Common myeloid progenitor, CD34-positive (primary cell): ENCODE measurements at regions not wholly inside any gene's neighbourhood (a gene's known extent, or its start where the extent isn't known, plus 50 kb on each side); places are given as distances from the start of the nearest gene placed in this dataset.

Experiments
- CTCF ChIA-PET: fragments of 350-600 bp; sonication (Branson Sonifier 250); formaldehyde crosslinking; loops from one replicate; lab custom pipeline; 2021; ENCODE audit warnings: antibody characterized with exemption; lab: Charles Lee
- POLR2A ChIA-PET: fragments of 350-600 bp; sonication (Branson Sonifier 250); formaldehyde crosslinking; loops from one replicate; lab custom pipeline; 2021; ENCODE audit warnings: antibody characterized with exemption; lab: Charles Lee
- DNase-seq, 3 donors: peaks; one replicate each; pipeline versions ENCODE4 v3.0.0 to v3.0.0-alpha.2; 2013
- H3K27ac ChIP-seq, 2 experiments: 1 replicate in 1 of 2; 2 replicates in 1 of 2; pipeline ENCODE4 v1.7.0; 2013; ENCODE audit warnings: inconsistent platforms in 2 of 2, low read length in 2 of 2, mild to moderate bottlenecking in 2 of 2, low read depth in 1 of 2, moderate library complexity in 1 of 2; ENCODE audit not compliant: severe bottlenecking in 2 of 2, insufficient read depth in 1 of 2, poor library complexity in 1 of 2
- H3K27me3 ChIP-seq, 5 experiments: replicated peaks in 2 of 5; 1 replicate in 3 of 5; 2 replicates in 2 of 5; pipeline versions ENCODE4 v1.6.1 to v1.7.0; 2013; ENCODE audit warnings: low read length in 4 of 5, mild to moderate bottlenecking in 2 of 5, moderate library complexity in 2 of 5, inconsistent platforms in 1 of 5; ENCODE audit not compliant: insufficient read depth in 5 of 5, control insufficient read depth in 4 of 5
- H3K36me3 ChIP-seq, 4 experiments: 1 replicate in 2 of 4; 2 replicates in 2 of 4; pipeline versions ENCODE4 v1.6.1 to v1.7.0; 2013; ENCODE audit warnings: low read length in 3 of 4, control low read depth in 1 of 4, mild to moderate bottlenecking in 1 of 4; ENCODE audit not compliant: control insufficient read depth in 4 of 4, insufficient read depth in 4 of 4
- H3K4me1 ChIP-seq, 4 experiments: 1 replicate in 3 of 4; 2 replicates in 1 of 4; pipeline versions ENCODE4 v1.6.1 to v1.7.1; 2013; ENCODE audit warnings: low read length in 3 of 4, mild to moderate bottlenecking in 3 of 4, control low read depth in 1 of 4, inconsistent platforms in 1 of 4, moderate library complexity in 1 of 4; ENCODE audit not compliant: control insufficient read depth in 4 of 4, insufficient read depth in 4 of 4; ENCODE audit errors: control extremely low read depth in 1 of 4
- H3K4me3 ChIP-seq, 7 experiments: 1 replicate in 4 of 7; 2 replicates in 3 of 7; pipeline versions ENCODE4 v1.5.1 to v1.7.0; 2013; ENCODE audit warnings: mild to moderate bottlenecking in 7 of 7, low read length in 6 of 7, moderate library complexity in 6 of 7, inconsistent platforms in 2 of 7, low read depth in 2 of 7, control low read depth in 1 of 7; ENCODE audit not compliant: insufficient read depth in 4 of 7, control insufficient read depth in 1 of 7; ENCODE audit errors: extremely low read depth in 1 of 7
- H3K9me3 ChIP-seq, 5 experiments: 1 replicate in 4 of 5; 2 replicates in 1 of 5; pipeline versions ENCODE4 v1.6.1 to v1.7.1; 2013; ENCODE audit warnings: low read length in 4 of 5, mild to moderate bottlenecking in 2 of 5, inconsistent platforms in 1 of 5, low read depth in 1 of 5, moderate library complexity in 1 of 5; ENCODE audit not compliant: control insufficient read depth in 4 of 5, insufficient read depth in 2 of 5; ENCODE audit errors: control extremely low read depth in 1 of 5
- WGBS: methylation state at CpG from one replicate; pipeline ENCODE4 v1.1.5; 2013; ENCODE audit not compliant: insufficient coverage; 5-methylcytosine and 5-hydroxymethylcytosine counted together

DNA sequence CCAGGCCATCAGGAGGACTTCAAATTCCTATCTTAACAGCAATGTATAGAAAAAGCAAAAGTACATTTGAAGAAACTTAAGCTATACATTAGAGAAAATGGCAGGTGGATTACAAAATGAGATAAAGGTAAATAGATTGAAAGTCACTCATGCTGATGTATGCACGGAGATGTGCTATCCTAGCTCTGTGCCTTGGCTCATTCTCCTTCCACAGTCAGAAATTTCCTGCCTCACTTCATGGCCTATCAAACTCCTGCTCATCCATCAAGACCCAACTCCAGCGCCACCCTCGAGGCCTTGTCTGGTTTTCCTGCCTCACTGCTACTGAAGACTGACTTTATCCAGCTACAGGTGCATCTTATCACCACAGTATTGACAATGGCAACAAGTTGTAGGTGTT is 72.9 kb downstream of the NSMCE3 start:
- ChIA-PET CTCF (no interaction called here), POLR2A (no interaction called here)
- Histone ChIP-seq H3K4me3 (no peak overlapping the region), H3K36me3 (no peaks in the 10 kb centered on the region), H3K27me3 (peaks cover 2 to 20% (median 4%) of the 10 kb centered on the region in 5 experiments), H3K9me3 (peaks cover 0 to 2% (median 0%) of the 10 kb centered on the region in 5 experiments), H3K27ac (no peak overlapping the region), H3K4me1 (no peaks in the 10 kb centered on the region)
- WGBS = 80% methylated on average over 1 of the region's 3 CpGs
- DNase-seq = no peak

DNA sequence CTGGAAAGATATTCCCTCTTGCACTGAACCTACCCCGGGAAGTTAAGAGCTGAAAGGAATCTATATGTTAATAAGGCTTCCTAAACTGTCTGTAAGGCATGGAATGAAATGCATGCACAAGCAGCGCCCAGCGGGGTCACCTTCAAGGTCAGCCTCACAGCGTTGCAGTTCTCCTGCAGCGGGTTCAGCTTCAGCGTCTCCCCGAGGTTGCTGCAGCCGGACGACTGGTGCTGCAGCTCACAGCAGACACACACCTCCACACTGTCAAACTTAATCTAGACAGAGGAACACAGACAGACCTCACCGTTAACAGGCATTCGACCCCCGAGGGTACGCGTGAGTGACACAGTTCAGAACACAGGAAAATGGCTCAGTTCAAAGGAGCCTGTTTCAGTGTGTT is 73.3 kb downstream of the NSMCE3 start:
- Histone ChIP-seq H3K4me1 (no peaks in the 10 kb centered on the region), H3K27ac (no peak overlapping the region), H3K4me3 (no peak overlapping the region), H3K27me3 (peaks cover 1 to 20% (median 4%) of the 10 kb centered on the region in 5 experiments), H3K9me3 (peaks cover 0 to 2% (median 0%) of the 10 kb centered on the region in 5 experiments), H3K36me3 (no peaks in the 10 kb centered on the region)
- no peak for DNase-seq
- ChIA-PET CTCF (no interaction called here), POLR2A (no interaction called here)
- 83% methylated on average over 4 of the region's 14 CpGs for WGBS

DNA sequence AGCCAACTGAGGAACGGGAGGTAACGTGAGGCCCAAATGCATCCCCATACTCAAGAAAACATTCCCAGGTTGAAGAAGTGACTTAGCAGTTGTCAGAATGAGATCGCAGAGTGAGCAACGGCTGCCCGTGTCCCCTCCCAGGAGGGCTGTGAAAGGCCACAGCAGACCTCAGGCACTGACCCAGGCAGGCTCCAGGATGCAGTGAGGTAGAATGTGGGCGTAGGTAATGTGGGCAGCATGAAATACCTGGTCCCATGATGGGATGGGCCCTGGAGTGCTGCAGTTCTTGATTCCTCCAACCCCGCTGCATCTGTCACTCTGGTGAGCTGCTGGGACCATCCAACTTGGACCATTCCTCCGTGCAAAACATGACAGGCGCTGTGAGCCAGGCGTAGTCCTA is 74.8 kb downstream of the NSMCE3 start:
- Histone ChIP-seq H3K4me3 (no peak overlapping the region), H3K9me3 (no peaks in the 10 kb centered on the region), H3K27me3 (peaks cover 2 to 27% (median 7%) of the 10 kb centered on the region in 5 experiments), H3K27ac (no peak overlapping the region), H3K36me3 (no peaks in the 10 kb centered on the region), H3K4me1 (no peaks in the 10 kb centered on the region)
- DNase-seq = no peak
- POLR2A ChIA-PET = no interaction called here
- CTCF ChIA-PET = no interaction called here
- 93% methylated on average over 8 of the region's 10 CpGs for WGBS

DNA sequence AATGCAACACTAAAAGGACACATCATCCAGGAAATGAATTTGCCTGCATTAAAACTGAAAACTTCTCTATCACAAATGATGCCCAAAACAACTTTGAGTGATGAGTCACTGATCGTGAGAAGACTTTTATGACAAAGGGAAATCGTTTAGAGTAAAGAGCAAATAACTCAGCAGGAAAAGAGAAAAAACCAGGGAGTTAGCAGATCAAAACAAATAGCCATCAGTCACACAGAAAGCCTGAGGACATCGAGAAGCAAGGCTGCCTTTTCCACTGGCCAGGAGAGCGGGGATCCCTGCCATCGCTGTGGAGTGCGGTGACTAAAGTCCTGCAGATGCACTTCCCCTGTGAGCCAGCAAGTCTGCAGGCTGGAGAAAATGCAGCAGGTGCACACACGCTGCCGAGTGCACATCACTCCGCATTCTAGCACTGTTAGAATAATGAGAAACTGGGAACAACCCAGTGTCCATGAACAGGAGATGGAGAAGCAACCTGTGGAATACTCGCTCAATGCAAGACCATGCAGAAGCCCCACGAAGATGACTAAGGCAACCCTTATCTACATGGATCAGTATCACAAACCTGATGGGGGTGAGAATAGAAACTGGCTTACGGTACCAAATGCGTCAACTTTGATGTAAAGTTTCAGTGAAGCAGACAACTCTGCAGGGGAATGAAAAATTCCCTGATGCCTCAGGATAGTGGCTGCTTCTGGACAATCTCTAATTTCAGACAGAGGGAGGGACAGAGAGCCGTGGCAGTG is 86.4 kb downstream of the NSMCE3 start:
- ChIA-PET POLR2A (no interaction called here), CTCF (no interaction called here)
- DNase-seq = no peak
- Histone ChIP-seq H3K36me3 (no peaks in the 10 kb centered on the region), H3K4me1 (no peaks in the 10 kb centered on the region), H3K9me3 (no peaks in the 10 kb centered on the region), H3K4me3 (no peak overlapping the region), H3K27me3 (peaks cover 0 to 12% (median 4%) of the 10 kb centered on the region in 5 experiments), H3K27ac (no peak overlapping the region)
- 75% methylated on average over 11 of the region's 14 CpGs for WGBS

DNA sequence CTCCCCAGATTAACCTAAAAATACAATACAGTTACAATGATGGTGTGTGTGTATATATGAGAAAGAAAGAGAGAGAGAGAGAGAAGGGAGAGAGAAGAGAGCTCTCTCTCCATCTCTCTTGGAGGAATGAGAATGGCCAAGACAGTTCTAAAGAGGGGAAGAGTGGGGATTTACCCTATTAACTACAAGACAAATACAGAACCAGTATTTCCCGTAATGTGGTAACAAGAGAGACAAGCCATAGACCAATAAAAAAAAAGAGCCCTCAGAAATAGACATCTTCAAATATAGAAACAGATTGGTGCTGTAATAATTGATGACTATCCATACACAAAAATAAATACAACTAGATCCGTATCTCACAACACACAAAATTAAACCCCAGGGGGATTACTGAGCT is 87.0 kb downstream of the NSMCE3 start:
- POLR2A ChIA-PET = no interaction called here

DNA sequence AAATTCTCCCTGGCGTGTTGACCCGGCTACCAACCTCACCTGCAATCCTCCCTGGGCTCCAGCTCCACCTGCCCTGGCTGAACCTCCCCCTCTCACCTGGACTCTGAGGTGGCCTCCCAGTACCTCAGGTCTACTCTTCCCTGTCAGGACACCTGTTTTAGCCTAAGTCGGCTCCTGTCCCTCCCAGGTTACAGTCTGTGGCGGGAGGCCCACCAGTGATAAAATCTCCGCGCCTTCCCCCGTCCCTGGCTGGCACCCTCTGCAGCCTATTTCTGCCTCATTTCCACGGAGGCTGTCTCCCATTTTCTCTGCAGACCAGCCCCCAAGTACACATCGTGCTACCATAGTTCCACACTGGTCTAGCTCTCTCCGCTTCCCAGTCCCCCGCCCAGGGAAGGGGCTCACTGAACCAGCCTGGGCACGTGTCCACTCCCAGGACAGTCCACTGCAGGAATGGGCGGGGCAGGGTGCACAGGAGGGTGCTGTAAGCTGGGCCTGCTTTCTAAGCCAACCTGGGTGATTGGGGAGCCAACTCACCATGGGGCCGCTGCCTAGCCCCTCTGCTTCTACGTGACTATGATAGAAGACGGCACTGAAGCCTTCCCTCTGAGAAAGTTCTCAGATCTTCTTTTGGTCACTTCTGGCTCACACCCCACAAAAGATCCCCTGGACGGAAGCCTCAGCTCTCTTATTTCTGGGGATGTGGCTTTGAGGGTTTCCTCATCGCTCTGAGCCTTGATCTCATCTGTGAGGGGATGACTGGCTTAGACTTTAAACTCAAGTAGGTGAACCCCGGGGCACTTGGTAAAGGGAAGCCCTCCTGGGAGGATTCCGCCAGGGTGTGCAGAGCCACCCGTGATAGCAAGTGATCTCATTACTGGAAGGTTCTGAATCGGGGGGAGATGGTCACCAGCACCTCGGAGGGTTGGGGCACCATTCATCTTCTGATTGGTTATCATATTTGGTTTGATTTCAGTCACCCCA is 96.6 kb downstream of the NSMCE3 start:
- Histone ChIP-seq H3K27ac (no peak overlapping the region), H3K36me3 (no peaks in the 10 kb centered on the region), H3K9me3 (no peaks in the 10 kb centered on the region), H3K4me1 (no peaks in the 10 kb centered on the region), H3K27me3 (peaks cover 0 to 19% (median 2%) of the 10 kb centered on the region in 5 experiments), H3K4me3 (no peak overlapping the region)
- ChIA-PET CTCF (no interaction called here), POLR2A (no interaction called here)
- DNase-seq = no peak
- WGBS = 91% methylated on average over 19 of the region's 23 CpGs

More for the DNA sequence above, 87.0 kb downstream of the NSMCE3 start:
- WGBS = no CpG with 5 or more reads among the region's 2 CpGs
- DNase-seq = no peak
- CTCF ChIA-PET = no interaction called here
- H3K36me3 ChIP-seq = no peaks in the 10 kb centered on the region
- no peak overlapping the region for H3K27ac ChIP-seq
- peaks cover 0 to 11% (median 5%) of the 10 kb centered on the region in 5 experiments for H3K27me3 ChIP-seq
- no peaks in the 10 kb centered on the region for H3K9me3 ChIP-seq
- H3K4me1 ChIP-seq = no peaks in the 10 kb centered on the region
- no peak overlapping the region for H3K4me3 ChIP-seq

DNA sequence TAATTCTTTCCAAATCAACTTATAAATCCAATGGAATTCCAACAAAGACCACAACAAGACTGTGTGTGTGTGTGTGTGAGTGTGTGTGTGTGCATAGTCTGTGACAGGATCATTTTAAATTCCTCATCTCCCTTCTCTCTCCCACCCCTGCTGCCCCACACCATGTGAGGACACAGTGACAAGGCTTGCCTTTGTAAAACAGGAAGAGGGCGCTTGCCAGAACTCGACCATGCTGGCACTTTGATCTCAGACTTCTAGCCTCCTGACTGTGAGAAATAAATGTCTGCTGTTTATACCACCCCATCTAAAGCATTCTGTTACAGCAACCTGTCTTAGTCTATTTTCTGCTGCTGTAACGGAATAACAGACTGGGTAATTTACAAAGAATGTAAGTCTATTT is 99.1 kb downstream of the NSMCE3 start:
- POLR2A ChIA-PET = no interaction called here
- CTCF ChIA-PET = no interaction called here
- no peaks in the 10 kb centered on the region for H3K4me1 ChIP-seq

More for the DNA sequence above, 99.1 kb downstream of the NSMCE3 start:
- no peaks in the 10 kb centered on the region for H3K36me3 ChIP-seq
- peaks cover 0 to 6% (median 2%) of the 10 kb centered on the region in 5 experiments for H3K27me3 ChIP-seq
- H3K9me3 ChIP-seq = no peaks in the 10 kb centered on the region
- WGBS = 60% methylated on average over 3 of the region's 3 CpGs
- no peak for DNase-seq
- H3K4me3 ChIP-seq = no peak overlapping the region
- no peak overlapping the region for H3K27ac ChIP-seq
